Tongue (tissue), 1 donor: ENCODE measurements at regions not wholly inside any gene's neighbourhood (a gene's known extent, or its start where the extent isn't known, plus 50 kb on each side); places are given as distances from the start of the nearest gene placed in this dataset.
"Not testable (repeated sequence)": the region's sequence is repeated elsewhere in the genome, so short reads cannot be mapped to it uniquely, and the experiment has no call there.

Experiments used
- DNase-seq: peaks from one replicate; pipeline ENCODE4 v3.0.0-alpha.2; 2015

DNA sequence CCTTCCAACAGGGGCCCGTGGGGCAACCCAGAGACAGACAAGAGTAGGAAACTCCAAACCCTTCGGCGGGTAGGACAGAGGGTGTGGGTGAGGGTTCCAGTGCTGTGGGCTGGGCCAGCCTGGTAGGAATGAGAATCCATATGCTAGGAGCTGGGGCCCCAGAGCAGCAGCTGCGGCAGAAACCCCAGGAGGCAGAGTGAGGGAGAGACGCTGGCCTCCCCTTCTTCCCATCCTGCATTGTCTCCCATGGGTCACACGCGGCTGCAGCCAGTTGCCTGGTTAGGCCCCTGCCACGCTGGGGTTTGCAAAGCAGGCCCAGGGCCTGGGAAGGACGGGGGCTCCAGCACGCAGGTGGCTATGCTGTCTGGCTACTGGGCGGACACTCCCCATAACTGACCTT, 113.1 kb upstream of the CCZ1B start:
- DNase-seq: not testable (repeated sequence)

DNA sequence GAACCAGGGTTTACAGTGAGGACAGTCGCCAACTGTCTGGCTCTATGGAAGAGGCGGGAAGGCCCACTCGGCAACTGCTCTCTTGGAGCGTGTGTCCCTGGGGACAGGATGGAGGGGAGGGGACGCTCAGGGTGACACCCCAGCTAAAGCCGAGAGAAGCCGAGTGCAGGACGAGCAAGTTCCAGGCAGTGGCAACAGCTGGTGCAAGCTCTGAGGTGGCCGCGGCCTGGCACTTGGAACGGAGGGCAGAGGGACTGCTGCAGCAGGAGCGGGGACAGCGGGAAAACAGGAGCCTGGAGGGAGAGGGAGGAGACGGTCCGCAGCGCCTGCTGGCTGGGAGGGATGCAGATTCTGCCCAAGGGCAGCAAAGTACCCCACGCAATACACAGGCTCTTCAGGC, 113.8 kb upstream of the CCZ1B start:
- DNase-seq: not testable (repeated sequence)

DNA sequence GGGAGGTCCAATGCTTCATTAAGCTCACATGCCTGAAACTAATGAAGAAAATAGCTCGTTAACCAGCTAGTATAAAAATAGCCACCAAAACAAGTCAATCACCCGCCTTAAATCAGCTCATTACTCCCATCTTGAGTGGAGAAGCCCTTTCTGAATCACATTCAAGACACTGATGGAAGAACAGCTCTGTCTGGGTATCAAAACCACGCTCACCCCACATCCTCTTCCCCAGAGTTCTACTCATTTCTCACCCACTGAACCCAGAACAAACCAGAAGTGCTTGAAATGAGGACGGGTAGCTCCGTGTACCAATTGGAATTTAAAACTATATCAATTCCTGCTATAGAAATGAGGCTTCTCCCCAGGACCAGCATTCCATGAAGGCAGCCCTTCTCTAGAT, 120.8 kb upstream of the CCZ1B start:
- DNase-seq: not testable (repeated sequence)

DNA sequence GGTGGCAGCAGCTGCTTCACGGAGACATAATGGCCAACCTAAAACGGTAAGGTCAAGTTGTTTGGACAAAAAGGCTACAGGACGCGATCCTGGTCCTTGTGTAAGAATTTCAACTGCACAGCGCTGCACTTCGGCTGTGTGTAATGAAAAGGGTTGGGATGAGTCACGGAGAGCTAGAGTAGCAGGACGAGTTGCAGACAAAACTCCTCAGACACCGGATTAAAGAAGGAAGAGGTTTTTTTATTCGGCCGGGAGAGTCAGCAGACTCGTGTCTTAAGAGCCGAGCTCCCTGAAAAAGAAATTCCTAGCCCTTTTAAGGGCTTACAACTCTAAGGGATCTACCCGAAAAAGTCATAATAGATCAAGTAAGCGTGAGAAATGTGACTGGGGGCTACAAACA, 124.2 kb upstream of the CCZ1B start:
- DNase-seq: not testable (repeated sequence)

DNA sequence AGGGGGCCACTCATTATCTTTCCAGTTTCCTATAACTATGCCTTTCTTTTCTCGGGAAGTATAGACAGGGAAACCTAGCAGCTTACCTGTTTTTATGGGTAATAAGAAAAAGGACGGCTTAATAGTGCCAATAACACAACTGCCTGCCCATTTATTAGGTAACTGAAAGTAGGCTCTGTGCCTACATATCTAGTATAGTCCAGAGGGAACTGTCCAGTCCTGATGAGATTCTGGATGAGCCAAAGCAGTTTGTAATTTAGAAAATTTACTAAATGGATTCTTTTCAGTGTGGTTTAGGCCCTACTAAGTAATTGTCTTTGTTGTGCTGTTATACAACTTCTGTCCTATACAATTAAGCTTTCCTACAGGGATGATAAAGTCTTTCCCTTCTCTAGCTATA, 125.5 kb upstream of the CCZ1B start:
- DNase-seq: not testable (repeated sequence)

DNA sequence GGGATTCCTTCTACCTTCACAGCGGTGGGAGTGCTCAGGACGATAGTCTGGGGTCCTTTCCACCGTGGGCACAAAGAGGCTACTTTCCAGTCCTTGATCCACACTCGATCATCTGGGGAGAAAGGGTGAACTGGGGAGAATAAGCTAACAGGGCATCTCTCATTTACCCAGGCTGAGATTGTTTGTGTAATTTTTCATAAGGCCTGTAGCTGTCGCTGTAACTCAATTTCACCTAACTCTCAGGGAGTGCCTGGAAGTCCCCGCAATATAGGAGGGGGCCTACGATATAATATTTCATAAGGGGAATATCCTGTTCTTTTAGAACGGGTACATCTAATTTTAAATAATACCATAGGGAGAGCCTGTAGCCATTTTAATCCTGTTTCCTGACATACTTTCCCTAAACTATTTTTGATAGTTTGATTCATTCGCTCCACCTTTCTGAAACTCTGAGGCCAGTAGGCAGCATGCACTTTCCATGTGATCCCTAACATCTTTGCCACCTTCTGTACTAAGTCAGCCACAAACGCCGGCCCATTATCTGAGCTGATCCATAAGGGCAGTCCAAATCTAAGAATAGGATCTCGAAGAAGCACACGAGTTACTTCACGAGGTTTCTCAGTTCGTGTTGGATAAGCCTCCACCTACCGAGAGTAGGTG, 127.2 kb upstream of the CCZ1B start:
- DNase-seq: not testable (repeated sequence)

DNA sequence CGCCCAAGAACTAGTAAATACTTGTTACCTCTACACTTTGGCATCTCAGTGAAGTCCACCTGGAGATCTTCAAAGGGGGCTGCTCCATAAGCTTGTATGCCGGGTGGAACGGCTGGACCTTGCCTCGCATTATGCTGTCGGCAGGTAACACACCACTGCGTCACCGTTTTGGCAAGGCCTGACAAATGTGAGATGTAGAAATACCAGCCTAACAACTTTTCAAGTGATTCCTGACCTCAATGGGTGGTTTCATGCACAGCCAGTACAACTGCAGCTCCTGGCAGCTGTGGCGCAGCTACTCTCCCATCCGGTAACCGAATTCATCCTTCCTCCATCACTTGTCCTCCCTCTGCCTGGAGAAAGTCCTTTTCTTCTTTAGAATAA, 127.7 kb upstream of the CCZ1B start:
- DNase-seq: peak; percentile 52

DNA sequence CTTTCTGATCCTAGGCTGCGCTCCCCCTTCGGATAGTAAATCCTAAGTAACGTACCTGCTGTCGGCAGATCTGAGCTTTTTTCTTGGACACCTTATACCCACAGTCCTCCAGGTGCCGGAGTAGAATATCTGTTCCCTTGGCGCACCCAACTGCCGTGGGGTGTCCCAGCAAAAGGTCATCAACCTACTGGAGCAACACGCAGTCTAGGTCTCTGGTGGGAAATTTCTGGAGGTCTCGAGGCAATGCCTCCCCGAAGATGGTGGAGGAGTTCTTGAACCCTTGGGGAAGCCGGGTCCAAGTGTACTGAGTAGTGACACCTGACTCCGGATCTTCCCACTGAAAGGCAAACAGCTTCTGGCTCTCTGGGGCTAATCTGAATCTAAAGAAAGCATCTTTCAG, 129.3 kb upstream of the CCZ1B start:
- not testable (repeated sequence) for DNase-seq

DNA sequence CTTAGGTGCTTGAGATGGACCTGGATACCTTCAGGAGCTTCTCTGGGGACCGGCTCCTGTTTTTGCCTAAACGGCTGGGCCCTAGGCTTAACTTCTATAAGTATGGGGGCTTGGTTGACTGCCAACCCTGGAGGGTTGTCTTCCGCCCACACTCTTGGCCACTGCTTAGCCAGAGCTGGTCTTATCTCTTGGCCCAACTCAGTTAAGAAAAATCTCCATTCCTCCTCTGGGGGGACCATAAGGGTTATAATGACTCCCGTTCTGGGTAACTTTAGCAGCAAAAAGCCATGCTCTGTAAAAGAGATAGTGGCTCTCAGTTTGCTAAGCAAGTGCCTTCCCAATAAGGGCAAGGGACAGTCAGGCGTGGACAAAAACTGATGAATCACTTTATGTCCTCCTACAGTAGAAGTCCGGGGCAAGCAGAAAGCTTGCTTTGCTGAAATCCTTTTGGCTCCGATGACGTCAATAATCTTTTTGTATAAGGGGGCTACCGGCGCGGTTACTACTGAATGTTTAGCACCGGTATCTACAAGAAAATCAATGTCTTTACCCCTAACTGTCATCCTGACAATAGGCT, 130.0 kb upstream of the CCZ1B start:
- not testable (repeated sequence) for DNase-seq

DNA sequence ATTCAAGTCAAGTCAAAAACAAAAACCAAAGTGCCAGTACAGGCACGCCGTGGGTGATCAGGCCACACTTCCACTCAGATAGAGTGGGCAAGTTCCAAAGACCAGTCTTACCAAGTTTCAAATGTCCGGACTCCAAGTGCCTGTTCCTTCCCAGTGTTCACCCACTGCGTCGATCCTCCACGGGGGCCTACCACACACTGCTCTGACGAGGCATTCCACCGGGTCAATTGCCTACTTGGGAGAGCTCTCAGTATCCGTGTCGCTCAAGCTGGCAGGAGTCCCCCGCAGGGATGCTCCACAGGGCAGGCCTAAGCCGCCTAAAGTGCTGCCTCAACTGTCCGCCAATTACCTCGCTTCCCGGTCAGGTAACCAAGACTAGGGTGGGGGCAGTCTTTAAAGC, 132.3 kb upstream of the CCZ1B start:
- not testable (repeated sequence) for DNase-seq

DNA sequence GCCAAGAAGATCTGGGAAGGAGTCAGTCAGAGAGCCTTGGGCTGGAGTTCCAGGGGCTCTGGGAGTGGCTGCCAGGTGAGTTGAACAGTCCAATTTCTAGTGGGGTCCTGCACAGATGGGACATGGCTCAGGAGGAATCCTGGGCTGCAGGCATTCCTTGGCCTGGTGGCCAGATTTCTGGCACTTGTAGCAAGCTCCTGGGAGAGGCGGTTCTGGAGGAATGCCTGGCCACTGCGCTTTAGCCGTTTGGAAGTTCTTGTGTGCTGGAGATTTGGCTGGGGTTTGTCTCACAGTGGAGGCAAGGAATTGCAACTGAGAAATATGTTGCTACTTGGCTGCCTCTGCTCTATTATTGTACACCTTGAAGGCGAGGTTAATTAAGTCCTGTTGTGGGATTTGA, 133.9 kb upstream of the CCZ1B start:
- DNase-seq: not testable (repeated sequence)

DNA sequence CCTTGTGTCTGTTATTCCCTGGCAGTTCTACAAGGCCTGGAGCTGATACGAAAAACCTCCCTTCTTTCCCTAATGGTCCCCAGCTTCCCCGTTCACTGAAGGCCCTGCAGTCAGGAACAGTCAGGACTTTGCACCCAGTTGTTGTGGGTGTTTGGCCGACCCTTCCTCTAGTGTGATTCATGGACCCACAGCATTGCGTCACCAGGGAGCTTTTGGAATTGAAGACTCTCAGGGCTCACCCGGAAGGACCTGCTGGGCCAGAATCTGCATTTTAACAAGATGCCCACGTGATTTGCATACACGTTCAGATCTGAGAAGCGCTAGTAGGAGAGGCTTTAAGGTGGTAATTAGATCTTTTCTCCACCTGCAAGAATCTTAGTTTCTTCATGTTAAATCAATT, 136.8 kb upstream of the CCZ1B start:
- not testable (repeated sequence) for DNase-seq

DNA sequence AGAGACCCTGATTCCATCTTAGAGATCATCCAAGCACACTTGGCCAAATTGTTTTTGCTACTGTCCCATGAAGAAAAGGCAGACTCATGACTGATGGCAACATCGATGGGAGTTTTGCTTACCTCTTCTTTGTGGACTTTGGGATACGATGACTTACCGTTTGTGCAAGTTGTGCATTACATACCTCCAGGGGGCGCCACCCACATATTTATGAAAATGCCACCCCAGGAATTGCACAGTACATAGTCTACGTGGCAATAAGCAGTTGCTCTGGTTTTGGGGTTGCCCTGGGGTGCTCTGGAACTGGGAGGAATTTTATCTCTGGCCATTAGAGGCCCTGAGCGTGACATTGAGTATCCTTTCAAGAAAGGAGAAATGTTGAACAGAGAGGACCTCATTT, 139.0 kb upstream of the CCZ1B start:
- not testable (repeated sequence) for DNase-seq

DNA sequence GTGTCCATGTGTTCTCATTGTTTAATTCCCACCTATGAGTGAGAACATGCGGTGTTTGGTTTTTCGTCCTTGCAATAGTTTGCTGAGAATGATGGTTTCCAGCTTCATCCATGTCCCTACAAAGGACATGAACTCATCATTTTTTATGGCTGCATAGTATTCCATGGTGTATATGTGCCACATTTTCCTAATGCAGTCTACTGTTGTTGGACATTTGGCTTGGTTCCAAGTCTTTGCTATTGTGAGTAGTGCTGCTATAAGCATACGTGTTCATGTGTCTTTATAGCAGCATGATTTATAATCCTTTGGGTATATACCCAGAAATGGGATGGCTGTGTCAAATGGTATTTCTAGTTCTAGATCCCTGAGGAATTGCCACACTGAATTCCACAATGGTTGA, 144.1 kb upstream of the CCZ1B start:
- not testable (repeated sequence) for DNase-seq

DNA sequence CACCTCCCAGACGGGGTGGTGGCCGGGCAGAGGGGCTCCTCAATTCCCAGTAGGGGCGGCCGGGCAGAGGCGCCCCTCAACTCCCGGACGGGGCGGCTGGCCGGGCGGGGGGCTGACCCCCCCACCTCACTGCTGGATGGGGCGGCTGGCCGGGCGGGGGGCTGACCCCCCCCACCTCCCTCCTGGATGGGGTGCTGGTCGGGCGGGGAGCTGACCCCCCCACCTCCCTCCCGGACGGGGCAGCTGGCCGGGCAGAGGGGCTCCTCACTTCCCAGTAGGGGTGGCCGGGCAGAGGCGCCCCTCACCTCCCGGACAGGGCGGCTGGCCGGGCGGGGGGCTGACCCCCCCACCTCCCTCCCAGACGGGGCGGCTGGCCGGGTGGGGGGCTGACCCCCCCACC, 148.8 kb upstream of the CCZ1B start:
- not testable (repeated sequence) for DNase-seq

DNA sequence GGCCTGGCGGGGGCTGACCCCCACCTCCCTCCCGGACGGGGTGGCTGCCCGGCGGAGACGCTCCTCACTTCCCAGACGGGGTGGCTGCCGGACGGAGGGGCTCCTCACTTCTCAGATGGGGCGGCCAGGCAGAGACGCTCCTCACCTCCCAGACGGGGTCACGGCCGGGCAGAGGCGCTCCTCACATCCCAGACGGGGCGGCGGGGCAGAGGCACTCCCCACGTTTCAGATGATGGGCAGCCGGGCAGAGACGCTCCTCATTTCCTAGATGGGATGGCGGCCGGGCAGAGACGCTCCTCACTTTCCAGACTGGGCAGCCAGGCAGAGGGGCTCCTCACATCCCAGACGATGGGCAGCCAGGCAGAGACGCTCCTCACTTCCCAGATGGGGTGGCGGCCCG, 149.3 kb upstream of the CCZ1B start:
- DNase-seq: not testable (repeated sequence)

DNA sequence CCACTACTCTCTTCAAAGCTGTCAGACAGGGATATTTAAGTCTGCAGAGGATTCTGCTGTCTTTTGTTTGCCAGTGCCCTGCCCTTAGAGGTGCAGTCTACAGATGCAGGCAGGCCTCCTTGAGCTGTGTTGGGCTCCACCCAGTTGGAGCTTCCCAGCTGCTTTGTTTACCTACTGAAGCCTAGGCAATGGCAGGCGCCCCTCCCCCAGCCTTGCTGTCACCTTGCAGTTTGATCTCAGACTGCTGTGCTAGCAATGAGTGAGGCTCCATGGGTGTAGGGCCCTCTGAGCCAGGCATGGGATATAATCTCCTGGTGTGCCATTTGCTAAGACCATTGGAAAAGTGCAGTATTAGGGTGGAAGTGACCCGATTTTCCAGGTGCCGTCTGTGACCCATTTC, 151.3 kb upstream of the CCZ1B start:
- DNase-seq: not testable (repeated sequence)

DNA sequence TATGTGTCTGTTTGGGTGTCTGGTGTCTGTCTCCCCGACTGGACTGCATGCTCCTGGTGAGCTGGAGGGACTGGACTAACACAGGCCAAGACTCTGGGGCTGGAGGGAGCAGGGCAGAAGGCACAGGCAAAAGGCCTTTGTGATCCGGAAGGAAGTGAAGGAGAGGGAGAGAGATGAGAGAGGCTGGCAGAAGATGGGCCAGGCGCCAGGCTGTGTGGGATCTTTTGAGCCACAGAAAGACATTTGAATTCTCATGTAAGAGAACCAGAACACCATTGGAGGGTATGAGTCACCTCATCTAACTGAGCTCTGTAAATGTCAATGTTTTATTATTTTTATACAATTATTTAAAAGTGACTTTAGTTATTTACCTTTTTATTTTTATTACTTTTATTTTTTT, 152.3 kb upstream of the CCZ1B start:
- not testable (repeated sequence) for DNase-seq

DNA sequence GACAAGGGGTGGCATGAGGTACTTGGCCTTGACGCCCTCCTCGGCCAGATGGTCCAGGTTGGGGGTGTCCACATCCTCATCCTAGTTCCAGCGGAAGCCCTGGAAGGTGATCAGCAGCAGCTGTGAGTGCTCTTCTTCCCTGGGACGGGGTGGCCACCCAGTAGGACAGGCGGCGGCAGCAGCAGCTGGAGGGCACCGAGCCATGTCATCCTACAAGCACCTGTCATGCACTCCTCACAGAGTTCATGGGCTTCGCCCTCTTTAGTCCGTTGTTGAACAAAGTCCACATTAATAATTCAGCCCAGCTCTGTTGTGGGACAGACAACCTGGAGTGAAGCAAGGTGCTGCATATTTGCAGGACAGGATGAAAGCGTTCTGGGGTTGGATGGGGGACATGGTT, 153.4 kb upstream of the CCZ1B start:
- peak; percentile 12 for DNase-seq

DNA sequence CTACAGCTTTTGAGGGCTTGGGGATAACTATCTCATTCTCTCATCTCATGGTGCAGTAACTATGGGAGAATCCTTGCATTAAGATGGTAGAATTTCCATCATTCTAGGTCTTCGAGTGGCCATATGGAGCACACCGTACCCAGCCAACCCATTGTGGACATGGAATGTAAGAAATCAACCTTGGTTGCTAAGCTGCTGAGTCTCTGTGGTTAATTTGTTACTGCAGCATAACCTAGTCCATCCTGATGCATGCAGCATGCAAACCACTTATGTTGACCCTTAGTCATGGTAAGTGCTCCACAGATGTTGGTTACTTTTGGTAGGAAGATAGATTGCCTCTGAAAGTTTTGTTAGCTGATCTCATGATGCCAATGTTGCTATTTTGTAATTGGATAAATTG, 156.3 kb upstream of the CCZ1B start:
- not testable (repeated sequence) for DNase-seq

DNA sequence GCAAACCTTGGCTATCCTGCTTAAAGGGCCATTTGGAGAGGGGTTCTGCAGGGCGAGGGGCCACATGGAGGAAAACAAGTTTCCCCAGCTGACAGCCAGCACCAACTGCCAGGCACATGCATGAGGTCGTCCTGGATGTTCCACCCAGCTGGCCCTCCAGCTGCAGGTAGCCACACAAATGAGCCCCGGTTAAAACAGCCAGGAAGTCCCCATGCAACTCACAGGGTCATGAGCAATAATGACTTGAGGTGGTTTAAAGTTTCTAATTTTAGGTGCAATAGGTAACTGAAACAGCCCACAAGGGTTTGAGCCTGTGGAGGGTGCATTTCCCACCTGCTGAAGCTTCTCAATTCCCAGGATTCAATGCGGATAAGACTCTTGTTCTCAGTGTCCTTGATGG, 160.8 kb upstream of the CCZ1B start:
- not testable (repeated sequence) for DNase-seq

DNA sequence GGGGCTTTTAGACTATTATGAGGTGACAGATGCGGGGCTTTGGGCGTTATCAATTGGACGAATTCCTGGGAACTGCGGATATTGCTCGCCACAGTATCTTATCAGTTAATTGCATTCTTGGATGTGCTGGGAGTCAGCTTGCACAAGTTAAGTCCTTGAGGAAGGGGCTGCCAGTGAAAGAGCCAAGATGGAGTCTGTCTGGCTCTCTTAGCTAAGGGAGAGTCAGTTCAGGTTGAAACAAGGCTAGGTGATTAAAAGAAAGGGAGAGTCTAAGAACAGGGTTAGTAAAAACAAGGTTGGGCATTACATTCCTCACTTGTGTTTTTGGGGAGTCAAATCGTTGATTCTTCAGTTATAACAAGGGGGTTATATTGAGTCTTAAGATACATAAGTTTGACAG, 162.5 kb upstream of the CCZ1B start:
- DNase-seq: not testable (repeated sequence)

DNA sequence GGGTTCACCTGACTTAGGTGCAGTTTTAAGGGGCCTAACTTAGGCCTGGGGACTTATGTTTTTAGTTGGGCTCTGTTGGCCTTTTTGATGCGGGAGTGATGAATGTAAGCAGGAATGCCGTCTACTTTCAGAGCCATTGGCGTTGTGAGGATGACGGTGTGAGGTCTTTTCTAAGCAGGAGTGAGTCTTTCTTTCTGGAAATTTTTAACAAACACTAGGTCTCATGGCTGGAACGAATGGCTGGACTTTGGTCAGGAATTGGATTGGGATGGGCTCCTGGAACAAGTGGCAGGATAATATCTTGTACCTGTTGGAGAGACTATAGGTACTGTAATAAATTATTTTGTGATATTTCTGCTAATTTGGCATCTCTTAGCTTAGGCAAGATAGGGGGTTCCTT, 163.9 kb upstream of the CCZ1B start:
- not testable (repeated sequence) for DNase-seq

DNA sequence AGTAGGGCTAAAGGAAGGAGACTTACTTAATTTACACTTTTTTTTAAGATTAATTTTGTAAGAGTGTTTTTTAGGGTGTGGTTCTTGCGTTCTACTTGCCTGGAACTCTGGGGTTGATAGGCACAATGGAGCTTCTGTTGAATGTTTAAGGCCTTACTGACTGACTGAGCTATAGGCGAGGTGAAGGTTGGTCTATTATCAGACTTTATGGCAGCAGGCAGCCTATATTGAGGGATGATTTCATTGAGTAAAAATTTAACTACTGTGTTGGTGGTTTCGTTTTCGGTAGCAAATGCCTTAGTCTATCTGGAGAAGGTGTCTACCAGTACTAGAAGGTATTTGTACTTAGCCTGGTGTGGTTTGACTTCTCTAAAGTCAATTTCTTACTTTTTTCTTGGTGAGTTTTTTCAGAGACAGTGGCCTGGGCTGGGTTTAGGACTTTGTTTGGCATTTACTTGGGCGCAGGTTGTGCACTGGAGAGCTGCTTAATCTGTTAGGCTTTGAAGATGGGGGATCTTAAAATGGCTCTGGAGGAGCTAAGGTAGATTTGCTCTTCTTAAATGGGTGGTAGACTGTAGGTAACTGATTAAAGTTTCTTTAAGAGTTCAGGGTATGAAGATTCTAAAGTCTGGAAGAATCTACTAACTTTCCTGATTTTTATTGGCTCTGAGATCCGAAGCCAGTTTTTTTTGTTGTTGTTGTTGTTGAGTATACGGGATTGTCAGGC, 164.5 kb upstream of the CCZ1B start:
- not testable (repeated sequence) for DNase-seq
